HCT116 (cell line): ENCODE measurements at regions not wholly inside any gene's neighbourhood (a gene's known extent, or its start where the extent isn't known, plus 50 kb on each side); places are given as distances from the start of the nearest gene placed in this dataset.
"Not testable (repeated sequence)": the region's sequence is repeated elsewhere in the genome, so short reads cannot be mapped to it uniquely, and the experiment has no call there.

Experiments
- ATAC-seq: fragments of 200-7000 bp; cut with Tn5 transposase; 2 replicates; pipeline ENCODE4 v1.9.1; 2020; ENCODE audit warnings: mild to moderate bottlenecking, moderate library complexity
- BruUV-seq: library from RNA; stranded (reverse); fragments of 400-500 nt; replicated peaks from 2 replicates; lab custom pipeline; 2021; lab: Mats Ljungman, UMichigan
- CTCF ChIA-PET: fragments of 300-600 bp; sonication (Branson Sonifier 250); formaldehyde crosslinking; loops from one replicate; lab custom pipeline; 2021; ENCODE audit warnings: antibody characterized with exemption; lab: Charles Lee
- POLR2A ChIA-PET: fragments of 300-600, 350-600 bp; sonication (Branson Sonifier 250); formaldehyde crosslinking; loops from one replicate; lab custom pipeline; 2021; ENCODE audit warnings: antibody characterized with exemption; lab: Charles Lee
- RAD21 ChIA-PET, 2 experiments: fragments of 300-600 bp; sonication (Branson Sonifier 250); formaldehyde crosslinking; loops; one replicate each; lab custom pipeline; 2023; ENCODE audit warnings: low total read pairs in 2 of 2; ENCODE audit not compliant: uncharacterized antibody in 2 of 2, unreplicated experiment in 2 of 2, low non-redundant PET in 1 of 2; lab: Charles Lee
- DNase-seq: peaks from one replicate; pipeline ENCODE4 v3.0.0-alpha.2; 2010; ENCODE audit warnings: low read depth, low spot score
- H2AFZ ChIP-seq: fragments of 200-600 bp; shearing (Covaris generic), sonication (generic); 2 replicates; pipeline ENCODE4 v1.6.1; 2017; ENCODE audit warnings: low read depth, mixed run types, mixed read lengths, antibody characterized with exemption, low read length; ENCODE audit not compliant: poor library complexity, severe bottlenecking
- H3K27ac ChIP-seq: 2 replicates; pipeline ENCODE4 v1.5.1; 2012; ENCODE audit warnings: low read depth, low read length
- H3K27me3 ChIP-seq: fragments of 200-600 bp; sonication (generic); 2 replicates; pipeline ENCODE4 v1.6.1; 2016; ENCODE audit warnings: mixed run types, low read length, mixed read lengths; ENCODE audit not compliant: insufficient read depth
- H3K36me3 ChIP-seq, 2 experiments: fragments of 200-500 bp in 1 of 2; fragments of 200-600 bp in 1 of 2; sonication (Bioruptor generic) in 1 of 2; sonication (generic) in 1 of 2; 2 replicates each; pipeline versions ENCODE4 v1.5.1 to v1.6.1; 2014 to 2016; ENCODE audit warnings: low read length in 2 of 2, inconsistent platforms in 1 of 2, mixed read lengths in 1 of 2, mixed run types in 1 of 2; ENCODE audit not compliant: insufficient read depth in 2 of 2, control insufficient read depth in 1 of 2
- H3K4me1 ChIP-seq, 2 experiments: fragments of 200-600 bp in 1 of 2; sonication (generic) in 1 of 2; 2 replicates each; pipeline versions ENCODE4 v1.5.1 to v1.6.1; 2012 to 2017; ENCODE audit warnings: low read length in 2 of 2, inconsistent platforms in 1 of 2, mild to moderate bottlenecking in 1 of 2, mixed read lengths in 1 of 2, mixed run types in 1 of 2, moderate library complexity in 1 of 2; ENCODE audit not compliant: insufficient read depth in 2 of 2, control insufficient read depth in 1 of 2
- H3K4me2 ChIP-seq: fragments of 200-600 bp; sonication (generic); 2 replicates; pipeline ENCODE4 v1.6.1; 2017; ENCODE audit warnings: mixed run types, low read length, mixed read lengths
- H3K4me3 ChIP-seq, 2 experiments: fragments of 200-600 bp in 1 of 2; sonication (generic) in 1 of 2; replicated peaks in 1 of 2; 2 replicates each; pipeline ENCODE4 v1.5.1; 2011 to 2016; ENCODE audit warnings: low read length in 2 of 2, control low read depth in 1 of 2, low read depth in 1 of 2, mild to moderate bottlenecking in 1 of 2, mixed read lengths in 1 of 2, mixed run types in 1 of 2
- H3K79me2 ChIP-seq: fragments of 200-600 bp; sonication (generic); 2 replicates; pipeline ENCODE4 v1.6.1; 2017; ENCODE audit warnings: mild to moderate bottlenecking, mixed run types, low read length, moderate library complexity, mixed read lengths; ENCODE audit not compliant: insufficient read depth
- H3K9ac ChIP-seq: fragments of 200-600 bp; sonication (generic); 2 replicates; pipeline ENCODE4 v1.6.1; 2016; ENCODE audit warnings: low read length, mixed read lengths
- H3K9me2 ChIP-seq: fragments of 200-600 bp; sonication (generic), shearing (Covaris generic); 2 replicates; pipeline ENCODE4 v1.6.1; 2017; ENCODE audit warnings: mixed run types, mild to moderate bottlenecking, moderate library complexity; ENCODE audit not compliant: insufficient read depth
- H3K9me3 ChIP-seq, 2 experiments: fragments of 200-500 bp in 1 of 2; fragments of 200-600 bp in 1 of 2; sonication (Bioruptor generic) in 1 of 2; sonication (generic) in 1 of 2; 2 replicates each; pipeline ENCODE4 v1.6.1; 2014 to 2017; ENCODE audit warnings: low read length in 2 of 2, mixed read lengths in 2 of 2, inconsistent platforms in 1 of 2, low read depth in 1 of 2, mild to moderate bottlenecking in 1 of 2, mixed run types in 1 of 2, moderate library complexity in 1 of 2; ENCODE audit not compliant: control insufficient read depth in 1 of 2, insufficient read depth in 1 of 2
- H4K20me1 ChIP-seq: fragments of 200-600 bp; sonication (generic), shearing (Covaris generic); 2 replicates; pipeline ENCODE4 v1.6.1; 2017; ENCODE audit warnings: mixed run types, mild to moderate bottlenecking, moderate library complexity; ENCODE audit not compliant: insufficient read depth
- CBX3 ChIP-seq: IDR thresholded peaks from 2 replicates; pipeline ENCODE4 v1.6.1; 2012; ENCODE audit warnings: low read depth
- CEBPB ChIP-seq: IDR thresholded peaks from 2 replicates; pipeline ENCODE4 v1.6.1; 2012; ENCODE audit warnings: low read depth
- EGR1 ChIP-seq: IDR thresholded peaks from 2 replicates; pipeline ENCODE4 v1.6.1; 2012; ENCODE audit warnings: low read depth
- POLR2AphosphoS5 ChIP-seq: IDR thresholded peaks from 2 replicates; pipeline ENCODE4 v1.6.1; 2011; ENCODE audit warnings: mild to moderate bottlenecking, low read depth, low read length, moderate library complexity
- intact Hi-C: fragments of 100-400 bp; cut with micrococcal nuclease; formaldehyde crosslinking; loops from 2 replicates; pipeline ENCODE4 v1.10.0; 2022
- TF ChIP-seq, protein P1 (sequence below): IDR thresholded peaks from 2 replicates; pipeline ENCODE4 v1.6.1; 2012; ENCODE audit warnings: low read depth

DNA sequence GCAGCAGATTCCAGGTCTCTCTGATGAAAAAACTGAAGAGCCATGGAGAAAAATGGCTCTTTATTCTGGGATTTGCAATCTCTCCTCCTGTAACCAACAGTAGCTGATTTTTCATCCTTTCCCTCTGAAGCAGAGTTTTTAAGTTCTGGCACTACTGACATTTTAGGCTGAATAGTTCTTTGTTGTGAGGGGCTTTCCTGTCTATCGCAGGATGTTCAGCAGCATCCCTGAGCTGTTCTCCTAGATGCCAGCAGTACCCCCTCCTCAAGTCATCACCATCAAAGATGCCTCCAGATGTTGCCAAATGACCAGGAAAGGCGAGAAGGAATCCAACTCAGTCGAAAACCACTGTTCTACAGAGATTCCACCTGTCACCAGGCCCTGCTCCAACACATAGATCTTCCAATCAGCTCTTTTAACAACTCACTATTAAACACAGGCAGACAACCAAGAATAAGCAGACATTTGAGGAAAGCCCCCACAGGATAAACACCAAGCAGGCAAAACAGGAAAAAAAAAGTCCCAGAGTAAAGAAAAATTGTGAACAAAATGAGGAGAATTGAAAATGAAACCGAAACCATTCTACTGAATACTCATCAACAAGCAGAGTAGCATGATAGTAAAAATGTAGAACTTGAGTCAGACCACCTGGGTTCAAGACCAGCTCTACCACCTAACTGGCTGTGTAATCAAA lies 124.8 kb downstream of the MPP7 start (continued):
- no peak for TF ChIP-seq EGR1
- TF ChIP-seq POLR2AphosphoS5 = no peak; the same call in 1 of the 2 replicates
- peak; percentile 18; the same call in 1 of the 2 replicates for TF ChIP-seq CBX3

DNA sequence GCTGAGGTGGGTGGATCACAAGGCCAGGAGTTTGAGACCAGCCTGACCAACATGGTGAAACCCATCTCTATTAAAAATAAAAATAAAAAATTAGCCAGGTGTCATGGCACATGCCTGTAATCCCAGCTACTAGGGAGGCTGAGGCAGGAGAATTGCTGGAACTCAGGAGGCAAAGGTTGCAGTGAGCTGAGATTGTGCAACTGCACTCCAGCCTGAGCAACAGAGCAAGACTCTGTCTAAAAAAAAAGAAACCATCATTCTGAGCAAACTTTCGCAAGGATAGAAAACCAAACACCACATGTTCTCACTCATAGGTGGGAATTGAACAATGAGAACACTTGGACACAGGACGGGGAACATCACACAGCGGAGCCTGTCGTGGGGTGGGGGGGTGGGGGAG lies 126.4 kb downstream of the MPP7 start:
- intact Hi-C loops = loop anchor here (5.0 to 10.0 kb wide), 4 partner anchors 122 to 434 kb away; no protein-coding TSS in a partner anchor
- not testable (repeated sequence) for ATAC-seq
- H3K79me2 ChIP-seq = peaks cover 51% of the 10 kb centered on the region

GRCh38 chr10:28172223-28172610 lies 130.6 kb downstream of the MPP7 start:
- Histone ChIP-seq H3K9ac (no peak overlapping the region), H4K20me1 (no peaks in the 10 kb centered on the region), H3K27me3 (no peaks in the 10 kb centered on the region), H3K36me3 (no peaks in the 10 kb centered on the region), H3K79me2 (peaks cover 23% of the 10 kb centered on the region; the same call in 1 of the 2 replicates), H3K9me2 (no peaks in the 10 kb centered on the region), H3K4me3 (no peak overlapping the region), H2AFZ (no peak overlapping the region), H3K27ac (peak overlapping the region; percentile 58), H3K9me3 (no peaks in the 10 kb centered on the region), H3K4me2 (no peak overlapping the region), H3K4me1 (peaks cover 39 to 57% of the 10 kb centered on the region in 2 experiments)
- ATAC-seq (no peak), DNase-seq (no peak)
- intact Hi-C loops = loop anchor here (10.0 kb wide), 2 partner anchors 117 to 277 kb away; no protein-coding TSS in a partner anchor
- RAD21 ChIA-PET = no interaction called here
- no TSS peak for BruUV-seq
- CTCF ChIA-PET = no interaction called here
- POLR2A ChIA-PET = interaction anchor here (1.0 kb wide), 1 partner anchor 33 kb away, joined by 3 read pairs; no protein-coding TSS in a partner anchor
- TF ChIP-seq, protein P1, sequence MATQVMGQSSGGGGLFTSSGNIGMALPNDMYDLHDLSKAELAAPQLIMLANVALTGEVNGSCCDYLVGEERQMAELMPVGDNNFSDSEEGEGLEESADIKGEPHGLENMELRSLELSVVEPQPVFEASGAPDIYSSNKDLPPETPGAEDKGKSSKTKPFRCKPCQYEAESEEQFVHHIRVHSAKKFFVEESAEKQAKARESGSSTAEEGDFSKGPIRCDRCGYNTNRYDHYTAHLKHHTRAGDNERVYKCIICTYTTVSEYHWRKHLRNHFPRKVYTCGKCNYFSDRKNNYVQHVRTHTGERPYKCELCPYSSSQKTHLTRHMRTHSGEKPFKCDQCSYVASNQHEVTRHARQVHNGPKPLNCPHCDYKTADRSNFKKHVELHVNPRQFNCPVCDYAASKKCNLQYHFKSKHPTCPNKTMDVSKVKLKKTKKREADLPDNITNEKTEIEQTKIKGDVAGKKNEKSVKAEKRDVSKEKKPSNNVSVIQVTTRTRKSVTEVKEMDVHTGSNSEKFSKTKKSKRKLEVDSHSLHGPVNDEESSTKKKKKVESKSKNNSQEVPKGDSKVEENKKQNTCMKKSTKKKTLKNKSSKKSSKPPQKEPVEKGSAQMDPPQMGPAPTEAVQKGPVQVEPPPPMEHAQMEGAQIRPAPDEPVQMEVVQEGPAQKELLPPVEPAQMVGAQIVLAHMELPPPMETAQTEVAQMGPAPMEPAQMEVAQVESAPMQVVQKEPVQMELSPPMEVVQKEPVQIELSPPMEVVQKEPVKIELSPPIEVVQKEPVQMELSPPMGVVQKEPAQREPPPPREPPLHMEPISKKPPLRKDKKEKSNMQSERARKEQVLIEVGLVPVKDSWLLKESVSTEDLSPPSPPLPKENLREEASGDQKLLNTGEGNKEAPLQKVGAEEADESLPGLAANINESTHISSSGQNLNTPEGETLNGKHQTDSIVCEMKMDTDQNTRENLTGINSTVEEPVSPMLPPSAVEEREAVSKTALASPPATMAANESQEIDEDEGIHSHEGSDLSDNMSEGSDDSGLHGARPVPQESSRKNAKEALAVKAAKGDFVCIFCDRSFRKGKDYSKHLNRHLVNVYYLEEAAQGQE = no peak
- TF ChIP-seq CBX3 = no peak

More for the DNA sequence above, 126.4 kb downstream of the MPP7 start:
- H3K4me3 ChIP-seq, DNase-seq, H4K20me1 ChIP-seq, H3K9me2 ChIP-seq, H3K27me3 ChIP-seq, H3K9me3 ChIP-seq, CTCF ChIA-PET, H2AFZ ChIP-seq, RAD21 ChIA-PET, BruUV-seq, H3K4me2 ChIP-seq, H3K36me3 ChIP-seq, H3K9ac ChIP-seq: not testable (repeated sequence)
- POLR2A ChIA-PET = interaction anchor here (0.7 to 1.5 kb wide), 3 partner anchors 56 to 256 kb away, joined by 3 to 4 read pairs (median 3); no protein-coding TSS in a partner anchor
- peak; percentile 50 for TF ChIP-seq CEBPB
- Histone ChIP-seq H3K4me1 (peaks cover 76 to 79% of the 10 kb centered on the region in 2 experiments), H3K27ac (peak overlapping the region; percentile 58)
